Body of pancreas (tissue), 4 donors: ENCODE measurements at regions not wholly inside any gene's neighbourhood (a gene's known extent, or its start where the extent isn't known, plus 50 kb on each side); places are given as distances from the start of the nearest gene placed in this dataset.

Source experiments
- ATAC-seq: fragments of 150-250 bp; one replicate; pipeline ENCODE4 v1.9.1; 2016
- DNase-seq, 4 donors: peaks; one replicate each; pipeline ENCODE4 v3.0.0-alpha.2; 2019
- H3K27ac ChIP-seq, 4 donors: fragments of 200-600 bp; sonication (generic); 1 replicate in 3 of 4; 2 replicates in 1 of 4; pipeline versions ENCODE4 v1.5.1 to v1.6.1; 2016 to 2019; ENCODE audit warnings: mild to moderate bottlenecking in 1 of 4, mixed read lengths in 1 of 4, moderate library complexity in 1 of 4
- H3K27me3 ChIP-seq, 2 donors: fragments of 200-600 bp; sonication (generic); one replicate each; pipeline ENCODE4 v1.6.0; 2016; ENCODE audit warnings: mild to moderate bottlenecking in 1 of 2
- H3K36me3 ChIP-seq, 2 donors: fragments of 200-600 bp; sonication (generic); replicated peaks in 1 of 2; 2 replicates each; pipeline ENCODE4 v1.5.1; 2016; ENCODE audit warnings: low read depth in 2 of 2; ENCODE audit not compliant: insufficient read depth in 1 of 2
- H3K4me1 ChIP-seq: fragments of 200-600 bp; sonication (generic); one replicate; pipeline ENCODE4 v1.6.0; 2016
- H3K4me3 ChIP-seq, 2 donors: fragments of 200-600 bp; sonication (generic); 1 replicate in 1 of 2; 2 replicates in 1 of 2; pipeline ENCODE4 v1.5.1; 2016 to 2019
- H3K9me3 ChIP-seq, 3 donors: fragments of 200-600 bp; sonication (generic); 1 replicate in 2 of 3; 2 replicates in 1 of 3; pipeline ENCODE4 v1.5.1; 2016
- CTCF ChIP-seq, 7 experiments: fragments of 450-650 bp in 4 of 7; fragments of 200-600 bp in 3 of 7; sonication (generic) in 3 of 7; IDR thresholded peaks; one replicate each; pipeline ENCODE4 v1.5.1; 2016 to 2019; ENCODE audit warnings: antibody characterized with exemption in 7 of 7
- POLR2A ChIP-seq, 3 donors: fragments of 450-650 bp; IDR thresholded peaks; one replicate each; pipeline ENCODE4 v1.6.1; 2016; ENCODE audit warnings: antibody characterized with exemption in 3 of 3, mild to moderate bottlenecking in 2 of 3
- WGBS, 2 donors: methylation state at CpG; one replicate each; pipeline ENCODE4 v1.1.5; 2017; 5-methylcytosine and 5-hydroxymethylcytosine counted together
- intact Hi-C: fragments of 100-400 bp; cut with DNase I; formaldehyde crosslinking; loops from one replicate; pipeline ENCODE4 v1.15.1; 2023

GRCh38 chr5:145587308-145587672 lies 247.9 kb downstream of the PRELID2 start:
- H3K36me3 ChIP-seq, result no peaks in the 10 kb centered on the region
- ATAC-seq (no peak), DNase-seq (no peak)
- no peaks in the 10 kb centered on the region for H3K9me3 ChIP-seq
- no peak overlapping the region for H3K4me3 ChIP-seq
- TF ChIP-seq POLR2A (IDR thresholded peaks at IDR 0.05) (no peak), CTCF (IDR thresholded peaks at IDR 0.05) (no peak)
- H3K27me3 ChIP-seq, result no peaks in the 10 kb centered on the region
- WGBS, 2 donors, result 92 to 94% methylated on average over 6 of the region's 6 CpGs
- H3K27ac ChIP-seq, result no peak overlapping the region
- intact Hi-C loops, result no loop called here
- no peaks in the 10 kb centered on the region for H3K4me1 ChIP-seq

- Histone ChIP-seq H3K27me3 (no peaks in the 10 kb centered on the region), H3K9me3 (no peaks in the 10 kb centered on the region), H3K4me1 (no peaks in the 10 kb centered on the region), H3K36me3 (no peaks in the 10 kb centered on the region), H3K4me3 (no peak overlapping the region), H3K27ac (no peak overlapping the region)
- intact Hi-C loops, result no loop called here
- 79 to 83% methylated on average over 5 of the region's 5 CpGs for WGBS, 2 donors
- TF ChIP-seq POLR2A (IDR thresholded peaks at IDR 0.05) (no peak), CTCF (IDR thresholded peaks at IDR 0.05) (no peak)
- DNase-seq (no peak), ATAC-seq (no peak)
Measured at GRCh38 chr5:145586661-145587307, 248.4 kb downstream of the PRELID2 start.

GRCh38 chr5:145585443-145586148 lies 249.5 kb downstream of the PRELID2 start:
- Histone ChIP-seq H3K4me1 (no peaks in the 10 kb centered on the region), H3K9me3 (no peaks in the 10 kb centered on the region), H3K27me3 (no peaks in the 10 kb centered on the region), H3K4me3 (no peak overlapping the region), H3K36me3 (no peaks in the 10 kb centered on the region), H3K27ac (no peak overlapping the region)
- ATAC-seq (no peak), DNase-seq (no peak)
- no peak for TF ChIP-seq POLR2A (IDR thresholded peaks at IDR 0.05)
- no peak for TF ChIP-seq CTCF (IDR thresholded peaks at IDR 0.05)
- WGBS, 2 donors, result 45 to 64% methylated on average over 5 of the region's 5 CpGs
- intact Hi-C loops, result no loop called here

GRCh38 chr5:145579301-145579700 lies 255.8 kb downstream of the PRELID2 start:
- ATAC-seq (no peak), DNase-seq (no peak)
- no peak overlapping the region for H3K4me3 ChIP-seq
- TF ChIP-seq CTCF (IDR thresholded peaks at IDR 0.05), result no peak
- no peak for TF ChIP-seq POLR2A (IDR thresholded peaks at IDR 0.05)
- no peaks in the 10 kb centered on the region for H3K27me3 ChIP-seq
- H3K4me1 ChIP-seq, result no peaks in the 10 kb centered on the region
- H3K27ac ChIP-seq, result no peak overlapping the region
- WGBS, 2 donors, result 45 to 100% methylated on average over 1 of the region's 1 CpG
- H3K9me3 ChIP-seq, result peaks cover 0 to 5% (median 0%) of the 10 kb centered on the region in 3 donors
- H3K36me3 ChIP-seq, result no peaks in the 10 kb centered on the region
- intact Hi-C loops, result no loop called here
